SKM-1 treated with dmso at 0.1 percent for 144 hours (cell line): ENCODE measurements at regions not wholly inside any gene's neighbourhood (a gene's known extent, or its start where the extent isn't known, plus 50 kb on each side); places are given as distances from the start of the nearest gene placed in this dataset.

Experiments used
- DNase-seq: peaks from one replicate; lab custom pipeline; 2025; ENCODE audit not compliant: unreplicated experiment; lab: John Stamatoyannopoulos, UW

DNA sequence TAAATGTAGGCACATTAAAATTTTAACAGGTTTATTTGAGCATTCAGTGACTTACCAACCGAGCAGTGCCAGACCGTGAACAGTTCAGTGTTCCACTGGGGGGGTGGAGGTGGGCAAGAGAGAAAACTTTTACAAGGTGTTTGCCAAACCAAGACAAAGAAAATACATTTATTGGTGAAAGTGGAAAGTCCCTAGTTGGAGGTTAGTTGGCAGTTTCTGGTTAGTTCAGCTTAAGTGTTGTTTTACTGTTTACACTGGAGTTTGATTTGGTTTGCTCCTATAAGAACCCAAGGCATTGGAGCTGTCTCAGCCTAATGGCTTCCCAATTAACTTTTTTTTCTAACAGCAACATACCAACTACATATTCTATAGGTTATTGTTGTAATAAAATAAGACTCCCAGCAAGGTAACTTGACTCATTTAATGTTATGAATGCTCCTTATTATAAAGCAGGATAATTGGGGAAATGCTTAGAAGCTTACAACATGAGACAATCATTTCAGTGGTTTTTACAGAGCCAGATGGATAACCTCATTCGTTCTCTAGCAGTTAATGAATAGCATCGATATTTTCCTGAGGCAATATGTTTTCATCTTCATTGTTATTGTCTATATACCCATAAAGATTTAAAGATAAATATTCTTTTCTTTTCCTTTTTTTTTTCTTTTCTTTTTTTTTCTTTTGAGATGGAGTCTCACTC, 115.8 kb downstream of the ETNK1 start:
- no peak for DNase-seq

DNA sequence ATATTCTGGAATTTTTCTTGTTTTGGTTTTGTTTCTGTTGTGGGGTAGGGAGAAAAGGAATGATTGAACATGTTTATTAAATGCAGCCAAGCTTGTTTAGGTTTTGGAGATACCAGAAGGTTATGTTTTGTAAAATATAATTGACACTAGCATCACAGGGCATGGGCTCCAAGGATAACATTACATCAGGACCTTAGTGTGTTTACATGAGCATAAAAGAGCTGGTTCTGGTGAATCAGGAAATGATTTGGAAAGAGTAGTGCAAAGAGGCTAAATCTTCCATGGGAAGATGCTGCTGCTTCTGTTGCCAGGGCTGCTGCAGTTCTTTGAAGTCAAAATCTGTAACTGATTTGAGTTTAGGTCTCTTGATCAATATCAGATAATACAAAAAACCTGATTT, 118.7 kb downstream of the ETNK1 start:
- DNase-seq: no peak

DNA sequence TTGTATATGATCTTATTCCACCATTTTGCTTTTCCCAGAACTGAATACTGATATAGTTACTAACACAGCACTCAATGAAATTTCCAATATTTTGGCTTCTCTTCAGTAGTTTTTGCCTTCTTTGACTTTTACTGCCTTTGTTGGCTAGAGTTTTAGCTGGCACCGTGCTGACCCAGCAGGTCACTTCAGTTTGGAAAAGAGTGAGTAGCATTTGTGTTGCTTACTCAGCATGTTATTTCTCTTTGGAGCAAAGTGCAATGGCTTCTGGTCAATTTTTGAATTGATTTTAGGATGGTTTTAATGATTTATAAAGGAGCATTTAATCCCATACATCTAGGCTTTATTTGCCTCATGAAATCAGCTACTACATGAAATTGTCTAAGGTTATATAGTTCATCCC, 119.2 kb downstream of the ETNK1 start:
- DNase-seq: no peak

DNA sequence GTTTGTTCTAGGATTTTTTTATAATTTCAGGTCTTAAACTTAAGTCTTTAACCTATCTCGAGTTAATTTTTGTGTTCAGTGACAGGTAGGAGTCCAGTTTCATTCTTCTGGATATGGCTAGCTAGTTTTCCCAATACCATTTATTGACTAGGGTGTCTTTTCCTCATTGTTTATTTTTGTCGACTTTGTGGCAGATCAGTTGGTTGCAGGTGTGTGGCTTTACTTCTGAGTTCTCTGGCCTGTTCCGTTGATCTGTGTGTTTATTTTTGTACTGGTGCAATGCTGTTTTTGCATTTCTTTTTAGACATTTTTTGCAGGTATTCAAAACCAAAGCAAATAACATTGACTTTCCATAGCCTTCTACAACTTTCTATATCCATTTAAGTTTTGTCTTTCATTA, 121.7 kb downstream of the ETNK1 start:
- no peak for DNase-seq

DNA sequence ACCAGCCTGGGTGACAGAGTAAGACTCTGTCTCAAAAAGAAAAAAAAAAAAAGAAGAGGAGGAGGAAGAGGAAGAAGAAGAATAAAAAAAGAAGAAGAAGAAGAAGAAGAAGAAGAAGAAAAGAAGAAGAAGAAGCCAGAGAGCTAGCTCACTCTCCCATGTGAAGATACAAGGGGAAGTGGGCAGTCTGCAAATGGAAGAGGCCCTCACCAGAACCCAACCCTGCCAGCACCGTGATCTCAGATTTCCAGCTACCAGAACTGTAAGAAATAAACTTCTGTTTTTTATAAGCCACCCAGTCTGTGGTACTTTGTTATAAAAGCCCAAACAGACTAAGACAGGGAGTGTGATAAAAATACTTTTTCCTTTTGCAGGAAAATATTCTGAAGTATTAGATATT, 130.7 kb downstream of the ETNK1 start:
- peak; percentile 13 for DNase-seq

DNA sequence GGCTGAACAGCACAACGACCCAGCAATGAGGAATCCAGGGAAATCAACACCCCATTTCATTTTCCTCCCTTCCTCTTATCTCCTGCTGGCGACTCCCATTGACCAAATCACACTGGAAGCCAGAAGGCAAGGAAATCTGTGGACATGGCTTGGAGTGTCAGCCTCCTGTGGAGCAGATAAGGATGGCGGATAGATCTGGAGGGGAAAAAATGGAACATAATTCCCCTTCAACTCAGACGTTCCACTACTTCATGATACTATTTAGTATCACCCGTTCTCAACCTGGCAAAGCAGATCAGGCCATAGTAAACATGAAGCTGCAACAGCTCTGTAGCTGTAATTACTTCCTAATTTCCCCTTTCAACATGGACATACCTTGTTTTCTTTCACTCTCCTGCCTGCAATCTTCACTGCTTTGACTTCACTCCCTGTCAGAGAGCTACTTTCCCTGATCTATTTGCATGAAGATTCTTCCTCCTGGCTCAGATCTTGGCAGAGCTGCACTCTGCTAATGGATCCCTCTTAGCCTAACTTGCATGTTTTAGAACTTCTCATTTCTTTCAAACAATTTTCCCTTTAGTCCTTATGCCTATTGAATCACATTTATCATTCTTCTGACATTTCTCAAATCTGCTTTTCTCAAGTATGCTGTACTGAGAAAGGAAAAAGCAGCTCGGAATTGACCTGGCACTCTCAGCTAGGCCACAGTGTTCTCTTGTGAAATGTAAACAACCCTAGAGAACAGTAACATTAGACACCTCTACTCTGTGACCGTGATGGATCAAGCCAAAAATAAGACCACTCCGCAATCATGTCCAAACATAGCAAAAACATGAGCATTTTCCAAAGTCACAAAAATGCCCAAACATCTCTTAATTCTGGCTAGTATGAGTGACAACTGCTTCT, 135.1 kb downstream of the ETNK1 start:
- DNase-seq: no peak

DNA sequence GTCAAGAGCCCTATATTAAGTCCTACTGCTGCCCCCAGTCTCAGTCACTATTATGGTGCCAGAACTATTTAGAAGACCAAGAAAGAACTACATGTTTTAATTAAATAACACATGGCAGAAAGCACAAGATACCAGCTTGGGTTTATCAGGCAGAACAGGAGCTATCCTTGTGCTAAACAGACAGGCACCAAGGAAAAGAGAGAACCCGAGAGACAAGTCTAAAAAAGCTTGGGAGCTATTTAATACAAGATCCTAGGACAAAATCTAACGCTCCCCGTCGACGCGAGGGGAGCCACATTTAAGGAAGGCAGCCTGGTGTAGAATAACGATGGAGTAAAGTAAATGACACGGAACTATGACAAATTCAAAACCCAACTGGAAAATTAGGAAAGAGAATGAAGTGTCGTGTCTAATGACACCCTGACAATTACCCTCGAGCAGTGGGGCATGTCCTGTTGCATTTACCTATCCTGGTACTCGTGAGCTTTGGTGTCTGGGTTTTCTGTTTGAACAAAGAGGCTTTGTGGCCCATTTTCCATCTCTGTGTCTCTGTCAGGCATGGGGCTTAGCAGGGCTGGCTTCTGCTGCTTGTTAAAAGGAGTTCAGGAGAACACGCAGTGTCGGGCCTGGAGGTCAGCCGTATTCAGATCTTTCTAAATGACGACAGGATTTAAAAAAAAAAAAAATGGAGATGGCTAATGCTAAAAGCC, 140.6 kb downstream of the ETNK1 start:
- DNase-seq: no peak

DNA sequence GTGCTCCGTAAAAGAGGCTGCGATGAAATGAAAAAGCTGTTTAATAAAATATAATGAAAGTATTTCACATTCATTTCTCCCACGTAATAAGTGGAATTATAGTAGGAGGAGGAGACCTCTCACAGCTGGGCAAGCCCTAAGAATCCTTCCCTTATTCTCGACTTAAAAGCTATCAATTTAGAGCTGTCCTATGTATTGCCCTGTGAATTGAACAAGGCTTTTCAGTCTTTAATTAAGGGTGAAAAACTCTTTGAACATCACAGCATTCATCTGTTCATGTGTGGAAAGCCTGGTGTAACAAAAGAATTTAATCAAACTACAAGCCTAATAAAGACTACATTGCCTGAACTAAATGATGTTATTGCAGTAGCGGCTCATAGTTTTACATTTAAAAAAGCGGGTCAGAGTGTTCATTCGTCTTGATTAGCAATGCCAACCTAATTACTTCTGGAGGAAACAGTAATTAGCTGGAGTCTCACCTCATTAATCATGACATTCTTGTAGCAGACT, 142.0 kb downstream of the ETNK1 start:
- DNase-seq: no peak

DNA sequence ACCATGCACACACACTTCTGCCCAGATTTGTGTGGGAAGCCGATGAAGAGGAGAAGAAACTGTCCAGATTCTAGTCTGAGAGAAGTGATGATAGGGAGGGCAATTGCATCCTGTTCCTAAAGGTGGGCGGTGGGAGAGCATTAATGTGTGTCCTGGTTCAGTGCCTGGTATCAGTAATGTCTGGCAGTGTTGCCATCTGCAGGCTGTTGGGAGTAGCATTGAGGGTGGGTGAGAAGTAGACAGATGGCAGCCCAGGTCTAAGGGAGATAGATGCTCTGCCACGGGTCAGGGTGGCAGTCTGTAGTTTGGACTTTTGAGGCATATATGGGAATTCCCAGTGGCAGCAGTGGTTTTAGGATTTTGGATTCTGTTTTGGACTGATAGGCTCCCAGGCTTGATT, 156.4 kb downstream of the ETNK1 start:
- no peak for DNase-seq

DNA sequence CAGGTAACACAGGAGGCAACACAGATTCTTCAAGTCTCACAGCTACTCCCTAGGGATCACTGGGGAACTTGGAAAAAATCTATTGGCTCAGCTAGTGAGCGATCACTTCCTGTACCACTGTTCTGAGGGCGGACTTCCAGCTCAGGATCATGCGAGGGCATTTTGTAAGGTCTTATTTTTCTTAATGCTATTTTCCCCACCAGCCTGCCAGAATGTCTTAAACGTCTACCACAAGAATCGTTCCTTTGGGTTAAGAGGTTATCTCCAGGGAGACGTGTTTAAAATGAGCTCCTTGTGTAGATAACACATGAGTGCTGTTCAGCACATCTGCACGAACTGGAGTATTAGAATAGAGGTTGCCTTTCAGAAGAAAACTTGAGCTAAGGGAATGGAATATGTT, 162.6 kb downstream of the ETNK1 start:
- DNase-seq: no peak

DNA sequence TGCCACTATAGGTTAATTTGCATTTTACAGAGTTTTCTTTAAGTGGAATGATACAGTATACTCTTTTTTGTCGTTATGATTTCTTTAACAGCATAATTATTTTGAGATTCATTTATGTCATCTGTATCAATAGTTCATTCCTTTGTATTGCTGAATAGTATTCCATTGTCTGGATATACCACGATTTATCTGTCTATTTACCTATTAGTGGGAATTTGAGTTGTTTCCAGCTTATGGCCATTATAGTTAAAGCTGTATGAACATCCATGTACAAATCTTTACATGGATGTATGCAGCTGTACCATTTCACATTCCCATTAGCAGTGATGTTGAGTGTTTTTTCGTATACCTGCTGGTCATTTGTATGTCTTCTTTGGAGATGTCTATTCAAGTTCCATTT, 163.9 kb downstream of the ETNK1 start:
- no peak for DNase-seq

DNA sequence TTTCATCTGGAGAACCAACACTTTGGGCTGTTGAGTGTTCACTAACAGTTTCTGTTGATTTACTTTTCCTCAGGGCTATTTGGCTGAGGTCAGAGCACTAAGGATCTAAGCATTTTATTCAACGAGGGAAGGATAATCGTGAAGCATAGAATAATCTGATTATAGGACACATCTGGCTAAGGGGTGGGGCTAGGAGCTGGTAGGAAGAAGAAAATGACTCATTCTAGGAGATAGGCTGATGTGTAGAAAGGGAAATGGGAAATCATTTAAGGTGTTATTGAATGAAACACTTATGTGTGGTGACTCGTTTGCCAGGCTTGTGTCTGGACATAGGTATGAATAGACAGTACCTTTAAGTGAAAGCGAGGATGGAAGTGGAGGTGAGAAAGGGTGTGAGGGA, 167.2 kb downstream of the ETNK1 start:
- DNase-seq: no peak

DNA sequence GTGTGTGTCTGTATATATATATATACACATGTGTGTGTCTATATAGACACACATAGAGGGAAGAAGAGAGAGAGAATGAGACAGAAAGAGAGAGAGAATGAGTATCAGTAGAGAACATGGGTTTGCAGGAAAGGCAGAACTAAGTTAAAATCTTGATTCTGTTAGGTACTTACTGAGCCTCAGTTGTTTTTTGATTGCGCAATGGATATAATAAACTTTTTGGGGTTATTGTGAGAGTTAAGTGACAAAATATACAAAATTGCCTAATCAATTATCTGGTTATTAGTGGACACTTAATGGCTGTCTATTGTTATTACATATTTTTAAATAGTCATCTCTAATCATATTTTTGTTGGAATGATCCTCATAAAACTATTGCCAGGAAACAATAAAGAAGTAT, 169.0 kb downstream of the ETNK1 start:
- DNase-seq: no peak

DNA sequence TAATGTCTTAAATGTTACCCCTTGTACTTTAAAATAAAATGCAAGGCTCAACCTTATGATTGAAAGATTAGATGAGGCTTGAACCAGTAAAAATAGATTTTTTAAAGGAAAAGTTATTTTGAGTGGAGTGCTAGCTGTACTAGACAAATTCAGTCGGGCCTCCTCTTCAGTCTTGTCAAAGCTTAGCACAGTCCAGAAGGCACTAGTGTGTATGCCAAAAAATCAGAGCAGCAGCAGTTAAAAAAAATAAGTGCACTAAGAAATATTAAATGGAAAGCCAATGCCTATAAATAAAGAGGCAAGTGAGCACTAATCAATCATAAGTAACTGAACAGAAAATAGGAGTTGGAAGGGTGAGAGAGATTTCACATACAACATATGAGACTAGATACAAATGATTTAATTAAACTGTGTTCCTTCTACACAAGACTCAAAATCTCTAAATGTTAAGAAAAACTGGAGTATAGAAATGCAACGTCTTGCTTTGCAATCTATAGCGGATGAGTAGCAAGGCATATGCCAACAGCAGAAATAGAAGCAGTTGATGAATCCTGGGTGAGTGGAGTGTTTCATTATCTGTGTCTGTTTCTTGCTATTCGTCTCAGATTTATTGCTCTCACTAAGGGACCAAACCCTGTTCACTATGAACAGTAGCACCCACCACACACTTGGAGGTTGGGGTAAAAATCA, 172.1 kb downstream of the ETNK1 start:
- no peak for DNase-seq

DNA sequence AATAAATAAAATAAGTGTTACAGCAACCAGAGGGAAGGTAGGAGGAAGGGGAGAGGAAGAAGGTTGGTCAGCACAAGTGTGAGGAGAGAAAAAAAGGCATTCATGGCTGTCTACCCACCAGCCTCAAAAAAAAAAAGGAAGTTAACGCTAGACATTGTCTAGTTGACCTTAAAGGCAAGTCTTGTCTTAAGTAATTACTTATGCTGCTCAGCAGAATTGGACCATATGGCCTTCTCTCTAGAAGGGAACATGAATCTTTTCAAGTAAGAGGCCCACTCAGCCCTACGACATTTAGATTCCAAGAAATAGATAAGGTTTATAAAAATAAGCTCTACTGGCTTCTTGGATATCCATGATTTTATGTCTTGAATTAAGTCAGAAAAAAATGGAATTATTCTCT, 172.7 kb downstream of the ETNK1 start:
- DNase-seq: no peak

DNA sequence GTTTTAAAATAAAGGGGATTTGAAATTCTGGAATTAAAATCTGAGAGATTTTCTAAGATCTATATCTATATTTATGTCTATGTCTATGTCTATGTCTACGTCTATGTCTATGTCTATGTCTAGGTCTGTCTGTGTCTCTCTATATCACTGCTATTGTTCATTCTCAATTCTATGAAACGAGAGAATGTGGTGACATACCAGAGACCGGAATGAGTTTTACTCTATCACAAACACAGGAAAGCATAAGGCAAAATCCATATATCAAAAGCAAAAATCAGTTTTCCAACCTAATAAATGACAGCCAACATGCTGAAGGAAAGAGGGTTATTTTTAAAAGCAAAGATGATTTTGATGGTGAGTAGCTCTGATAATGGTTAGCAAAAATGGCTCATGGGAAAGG, 173.1 kb downstream of the ETNK1 start:
- DNase-seq: no peak

DNA sequence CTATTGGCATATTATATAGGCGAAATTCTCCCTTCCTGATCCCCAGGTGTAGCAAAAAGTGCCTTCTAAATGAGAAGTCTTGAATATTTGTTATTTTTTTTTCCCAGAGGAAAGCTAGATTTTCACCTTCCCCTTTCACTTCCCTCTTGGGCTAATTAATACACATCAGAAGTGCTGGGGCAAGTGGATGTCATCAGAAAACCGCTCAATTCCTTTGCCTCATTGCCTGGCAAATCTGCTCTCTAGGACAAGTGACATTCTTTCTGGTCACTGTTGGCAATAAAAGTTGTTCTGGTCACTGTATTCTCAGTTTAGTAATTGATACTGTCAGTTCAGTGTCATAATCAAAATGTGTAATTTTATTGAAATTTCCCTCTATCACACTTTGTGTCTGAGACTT, 174.5 kb downstream of the ETNK1 start:
- no peak for DNase-seq

DNA sequence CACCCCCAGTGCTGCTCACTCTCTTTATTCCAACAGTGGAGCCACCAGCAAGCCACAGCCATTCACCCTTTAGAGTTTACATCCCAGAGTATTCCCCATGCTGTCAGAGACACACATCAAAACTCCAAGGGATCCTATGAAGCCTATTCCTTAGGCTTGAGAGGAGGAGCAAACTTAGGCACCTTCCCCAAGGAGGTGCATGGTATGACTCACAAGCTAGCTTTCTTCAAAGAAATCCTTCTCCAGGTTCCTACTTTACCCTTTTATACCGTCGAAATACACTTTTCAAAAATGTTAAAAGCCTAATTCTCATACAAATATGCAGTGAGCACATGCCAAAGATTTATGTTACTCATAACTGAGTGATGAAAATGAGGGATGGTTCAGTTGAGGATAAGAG, 175.4 kb downstream of the ETNK1 start:
- DNase-seq: no peak

DNA sequence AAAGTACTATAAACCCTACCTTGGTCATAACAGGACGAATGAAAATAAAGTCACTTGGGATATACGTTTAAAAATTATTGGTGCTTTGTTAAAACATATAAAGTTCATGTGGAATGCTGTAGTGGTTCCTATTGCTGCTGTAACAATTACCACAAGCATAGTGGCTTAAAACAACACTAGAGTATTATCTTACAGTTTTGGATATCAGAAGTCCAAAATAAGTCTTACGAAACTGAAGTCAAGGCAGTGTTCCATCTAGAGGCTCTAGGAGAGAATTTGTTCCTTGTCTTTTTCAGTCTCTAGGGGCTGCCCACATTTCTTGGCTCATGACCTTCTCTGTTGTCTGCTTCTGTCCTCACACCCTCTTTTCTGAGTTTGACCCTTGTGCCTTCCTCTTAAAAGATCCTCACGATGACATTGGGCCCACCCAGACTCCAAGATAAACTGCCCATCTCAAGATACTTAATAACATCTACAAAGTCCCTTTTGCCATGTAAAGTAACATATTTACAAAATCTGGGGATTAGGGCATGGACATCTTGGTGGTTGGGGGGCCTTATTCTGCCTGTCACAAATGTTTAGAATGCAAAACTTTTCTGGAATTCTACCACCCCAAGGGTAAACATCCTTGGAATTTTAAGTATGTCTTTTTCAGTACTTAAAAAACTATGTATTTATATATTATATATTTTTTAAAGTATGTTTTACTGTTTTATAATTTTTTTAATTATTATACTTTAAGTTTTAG, 178.1 kb downstream of the ETNK1 start:
- DNase-seq: no peak

DNA sequence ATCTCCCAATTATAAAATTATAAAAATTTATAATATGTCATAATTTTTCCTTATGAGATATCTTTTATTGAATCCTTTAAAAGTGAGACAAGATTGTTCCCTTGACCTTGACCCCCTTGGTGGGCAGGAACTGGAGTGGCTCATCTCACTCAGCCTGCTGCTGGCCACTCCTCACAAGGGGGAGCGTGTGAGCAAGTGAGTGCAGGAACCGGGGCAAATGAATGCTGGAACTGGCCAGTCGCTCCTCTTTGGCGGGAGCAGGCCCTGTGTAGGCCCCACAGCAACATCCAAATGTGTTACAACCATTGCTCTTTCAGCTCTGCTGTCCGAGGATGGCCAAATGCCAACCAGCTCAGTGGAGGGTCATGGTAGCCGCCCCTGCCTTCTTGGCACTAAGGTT, 178.8 kb downstream of the ETNK1 start:
- DNase-seq: no peak
